ENCODE measurements at regions not wholly inside any gene's neighbourhood (a gene's known extent, or its start where the extent isn't known, plus 50 kb on each side); places are given as distances from the start of the nearest gene placed in this dataset.

DNA sequence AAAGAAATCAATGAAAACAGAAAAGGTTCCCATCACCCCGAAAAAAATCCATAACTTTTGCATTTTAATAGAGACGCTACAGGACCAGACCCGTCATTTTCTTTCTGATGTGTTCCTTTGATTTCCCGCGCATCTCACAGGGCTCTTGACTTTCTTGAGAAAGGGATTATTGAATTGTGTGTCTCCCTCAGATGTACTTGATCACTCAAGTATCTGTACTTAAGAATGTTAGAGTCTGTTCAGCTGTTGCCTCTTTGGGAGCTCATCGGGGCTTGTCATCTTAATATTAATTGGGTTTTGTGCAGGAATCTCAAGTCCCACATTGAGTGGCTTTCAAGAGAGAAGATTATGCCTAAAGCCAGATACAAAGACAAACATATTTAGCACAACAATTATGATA lies 606.4 kb upstream of the SALL1 start:
- Histone ChIP-seq H3K4me3 (no peak overlapping the region), H3K27ac (no peak overlapping the region)
- TF ChIP-seq, protein P1, sequence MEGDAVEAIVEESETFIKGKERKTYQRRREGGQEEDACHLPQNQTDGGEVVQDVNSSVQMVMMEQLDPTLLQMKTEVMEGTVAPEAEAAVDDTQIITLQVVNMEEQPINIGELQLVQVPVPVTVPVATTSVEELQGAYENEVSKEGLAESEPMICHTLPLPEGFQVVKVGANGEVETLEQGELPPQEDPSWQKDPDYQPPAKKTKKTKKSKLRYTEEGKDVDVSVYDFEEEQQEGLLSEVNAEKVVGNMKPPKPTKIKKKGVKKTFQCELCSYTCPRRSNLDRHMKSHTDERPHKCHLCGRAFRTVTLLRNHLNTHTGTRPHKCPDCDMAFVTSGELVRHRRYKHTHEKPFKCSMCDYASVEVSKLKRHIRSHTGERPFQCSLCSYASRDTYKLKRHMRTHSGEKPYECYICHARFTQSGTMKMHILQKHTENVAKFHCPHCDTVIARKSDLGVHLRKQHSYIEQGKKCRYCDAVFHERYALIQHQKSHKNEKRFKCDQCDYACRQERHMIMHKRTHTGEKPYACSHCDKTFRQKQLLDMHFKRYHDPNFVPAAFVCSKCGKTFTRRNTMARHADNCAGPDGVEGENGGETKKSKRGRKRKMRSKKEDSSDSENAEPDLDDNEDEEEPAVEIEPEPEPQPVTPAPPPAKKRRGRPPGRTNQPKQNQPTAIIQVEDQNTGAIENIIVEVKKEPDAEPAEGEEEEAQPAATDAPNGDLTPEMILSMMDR (IDR thresholded peaks at IDR 0.05), result no peak
- no peak for DNase-seq (ENCODE audit: low spot score)

DNA sequence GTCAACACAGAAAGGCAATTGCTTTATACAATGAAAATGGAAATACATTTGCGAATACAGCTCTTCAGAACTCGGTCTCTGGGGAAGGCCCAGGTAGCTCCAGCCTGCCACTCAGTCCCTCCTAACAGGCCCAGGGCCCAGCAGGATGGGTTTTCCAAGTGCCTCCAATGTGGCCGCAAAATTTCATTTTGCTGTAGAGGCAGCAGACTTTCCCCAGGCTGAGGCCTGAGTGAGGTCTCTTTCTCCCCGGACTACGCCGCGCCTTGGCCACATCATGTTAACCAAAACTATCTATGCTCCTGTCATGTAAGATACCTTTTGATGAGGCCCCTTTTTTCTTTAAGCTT lies 606.0 kb upstream of the SALL1 start:
- DNase-seq (ENCODE audit: low spot score), result no peak
- H3K27ac ChIP-seq, result no peak overlapping the region
- H3K4me3 ChIP-seq, result no peak overlapping the region
- TF ChIP-seq, protein P1 (IDR thresholded peaks at IDR 0.05), result no peak

DNA sequence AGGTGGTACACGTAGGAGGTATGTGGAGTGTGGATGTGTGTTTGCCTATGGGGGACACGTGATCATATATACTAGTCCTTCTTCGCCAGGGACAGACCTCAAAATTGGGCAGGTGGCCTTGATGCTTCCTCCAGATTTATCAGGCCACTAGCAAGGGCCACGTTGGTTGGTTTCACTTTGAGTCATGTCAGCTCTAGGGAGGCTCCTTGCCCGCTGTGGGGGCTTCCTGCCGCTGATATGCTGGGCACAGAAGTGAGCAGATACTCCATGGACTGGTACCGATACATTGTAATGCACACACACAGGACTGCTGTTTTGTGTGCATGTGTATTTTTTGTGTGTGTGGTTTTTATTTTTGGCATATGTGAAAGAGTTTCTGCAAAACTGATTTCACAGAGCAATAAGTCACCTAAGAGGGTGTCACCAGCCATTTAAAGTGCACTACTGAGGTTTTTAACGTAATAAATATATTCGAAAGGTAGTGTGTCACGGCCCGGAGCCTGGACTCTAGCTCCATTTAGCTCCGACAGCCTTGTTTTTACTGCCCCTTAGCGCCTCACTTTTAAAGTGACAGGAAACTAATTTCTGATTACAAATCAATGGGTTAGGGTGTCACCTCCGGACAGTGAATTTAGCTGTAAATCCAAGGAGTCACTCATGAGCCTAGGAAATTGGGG lies 605.5 kb upstream of the SALL1 start:
- no peak for DNase-seq (ENCODE audit: low spot score)
- Histone ChIP-seq H3K4me3 (no peak overlapping the region), H3K27ac (no peak overlapping the region)
- TF ChIP-seq, protein P1 (IDR thresholded peaks at IDR 0.05), result no peak

DNA sequence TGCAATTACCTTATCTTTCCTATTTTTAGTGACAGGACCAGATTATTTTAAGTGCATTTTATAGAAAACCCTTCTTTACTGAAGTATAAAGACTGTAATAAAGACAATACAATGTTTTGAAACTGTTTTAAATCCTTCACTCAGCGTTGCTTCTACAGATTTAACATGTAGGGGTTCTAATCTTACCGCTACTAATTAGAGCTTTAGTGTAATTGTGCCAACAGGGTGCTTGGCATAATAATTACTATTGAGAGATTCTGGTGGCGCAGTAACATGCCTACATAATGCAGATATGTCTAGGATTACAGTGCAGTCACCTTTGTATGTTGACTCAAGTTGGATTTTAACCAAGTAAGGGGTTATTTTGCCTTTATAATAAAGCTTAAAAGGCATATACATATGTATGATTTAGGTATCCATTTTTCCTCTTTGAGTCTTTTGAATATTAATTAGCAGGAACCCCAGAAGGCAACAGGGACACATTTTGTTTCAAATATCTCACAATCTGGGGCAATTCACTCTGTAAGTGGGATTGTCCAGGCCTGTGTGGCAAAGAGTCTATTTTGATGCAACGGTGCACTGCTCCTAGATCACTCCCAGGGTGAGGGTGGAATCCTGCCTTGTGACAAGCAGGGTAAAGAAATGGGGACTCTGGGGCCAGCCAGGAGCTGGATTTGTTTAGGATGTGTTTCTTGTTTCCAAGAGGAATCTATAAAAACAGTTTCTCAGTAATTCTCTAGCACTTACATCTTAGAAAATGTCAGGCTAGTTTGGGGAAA lies 604.7 kb upstream of the SALL1 start:
- TF ChIP-seq, protein P1 (IDR thresholded peaks at IDR 0.05), result no peak
- Histone ChIP-seq H3K4me3 (no peak overlapping the region), H3K27ac (no peak overlapping the region)
- DNase-seq (ENCODE audit: low spot score), result no peak

DNA sequence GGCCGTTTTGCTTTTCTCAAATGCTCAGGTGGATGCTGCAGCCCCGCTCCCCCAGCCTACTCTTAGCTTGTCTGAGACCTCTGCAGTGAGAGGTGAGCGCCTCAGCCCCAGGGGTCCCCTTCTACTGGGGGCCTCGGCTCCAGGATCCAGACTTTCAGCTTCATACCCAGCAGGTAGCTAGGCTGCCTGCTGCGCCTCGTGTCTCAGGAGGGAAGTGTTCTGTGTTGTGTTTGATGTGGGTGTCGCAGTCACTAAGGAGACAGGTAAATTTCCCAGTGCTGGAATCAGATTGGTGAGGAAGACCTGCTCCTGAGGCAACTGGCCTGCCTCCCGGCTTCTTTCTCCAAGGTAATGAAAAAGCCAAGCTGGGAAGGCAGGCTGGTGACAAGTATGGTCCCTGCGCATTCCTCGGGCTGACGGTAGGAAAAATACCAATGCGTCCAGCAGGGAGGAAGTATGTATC lies 604.0 kb upstream of the SALL1 start:
- no peak for DNase-seq (ENCODE audit: low spot score)
- TF ChIP-seq, protein P1 (IDR thresholded peaks at IDR 0.05), result no peak
- H3K4me3 ChIP-seq, result no peak overlapping the region
- no peak overlapping the region for H3K27ac ChIP-seq

DNA sequence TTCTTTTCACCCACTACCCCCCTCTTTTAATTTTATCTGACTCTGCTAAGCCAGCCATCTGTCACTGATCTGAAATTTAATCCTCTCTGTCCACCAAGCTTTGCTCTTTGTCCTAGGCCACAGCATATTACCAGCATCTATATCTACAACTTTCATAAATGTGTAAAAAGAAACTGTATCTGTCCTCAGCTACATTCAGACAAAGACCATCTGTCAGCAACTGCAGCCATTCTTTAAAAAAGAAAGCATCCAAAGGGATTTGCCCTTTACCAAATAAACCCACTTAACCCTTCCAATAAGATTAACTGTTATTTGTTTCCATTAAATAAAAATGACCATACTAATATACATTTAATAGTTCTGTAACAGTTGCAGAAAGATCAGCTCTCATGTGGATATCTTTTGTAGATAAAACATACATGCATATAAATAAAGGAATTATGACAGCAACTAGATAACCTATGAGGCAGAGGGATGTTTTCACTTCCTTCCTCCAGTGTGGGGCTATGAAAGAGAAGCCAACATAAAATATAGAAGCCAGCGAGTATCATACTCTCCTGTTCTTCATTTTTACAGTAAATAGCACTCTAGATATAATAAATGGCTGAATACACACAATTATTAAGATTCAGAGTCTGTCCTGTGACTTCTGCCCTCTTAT lies 602.5 kb upstream of the SALL1 start:
- no peak overlapping the region for H3K4me3 ChIP-seq
- no peak for DNase-seq (ENCODE audit: low spot score)
- TF ChIP-seq, protein P1 (IDR thresholded peaks at IDR 0.05), result no peak
- no peak overlapping the region for H3K27ac ChIP-seq
